ACC112 (cell line): ENCODE measurements at regions not wholly inside any gene's neighbourhood (a gene's known extent, or its start where the extent isn't known, plus 50 kb on each side); places are given as distances from the start of the nearest gene placed in this dataset.
"Not testable (repeated sequence)": the region's sequence is repeated elsewhere in the genome, so short reads cannot be mapped to it uniquely, and the experiment has no call there.

Experiments used
- H2AFZ ChIP-seq: fragments of 200-600 bp; sonication (generic); one replicate; pipeline ENCODE4 v1.6.0; 2017; ENCODE audit warnings: antibody characterized with exemption, low read length; ENCODE audit not compliant: unreplicated experiment
- H3K27ac ChIP-seq: fragments of 200-600 bp; sonication (generic); 2 replicates; pipeline ENCODE4 v1.5.1; 2014; ENCODE audit warnings: low read depth, mild to moderate bottlenecking, antibody characterized with exemption, low read length, moderate library complexity
- H3K27me3 ChIP-seq: fragments of 200-600 bp; sonication (generic); 2 replicates; pipeline ENCODE4 v1.6.1; 2014; ENCODE audit warnings: mild to moderate bottlenecking, antibody characterized with exemption, low read length, moderate library complexity, mixed read lengths; ENCODE audit not compliant: insufficient read depth
- H3K36me3 ChIP-seq: fragments of 200-600 bp; sonication (generic); 2 replicates; pipeline ENCODE4 v1.6.1; 2016; ENCODE audit warnings: mild to moderate bottlenecking, antibody characterized with exemption, low read length, moderate library complexity, mixed read lengths; ENCODE audit not compliant: insufficient read depth
- H3K4me1 ChIP-seq: fragments of 200-600 bp; sonication (generic); one replicate; pipeline ENCODE4 v1.6.1; 2016; ENCODE audit warnings: low read length, mixed read lengths; ENCODE audit not compliant: insufficient read depth, unreplicated experiment, control insufficient read depth
- H3K4me3 ChIP-seq: fragments of 200-600 bp; sonication (generic); 2 replicates; pipeline ENCODE4 v1.5.1; 2014; ENCODE audit warnings: mild to moderate bottlenecking, low read depth, low read length
- H3K79me2 ChIP-seq: fragments of 200-600 bp; sonication (generic); one replicate; pipeline ENCODE4 v1.6.0; 2016; ENCODE audit warnings: low read length; ENCODE audit not compliant: control insufficient read depth, unreplicated experiment, insufficient read depth

GRCh38 chr4:171390626-171391025 is 422.6 kb upstream of the GALNTL6 start:
- no peak overlapping the region for H3K4me3 ChIP-seq
- H3K36me3 ChIP-seq, result no peaks in the 10 kb centered on the region
- no peak overlapping the region for H2AFZ ChIP-seq
- H3K79me2 ChIP-seq, result no peaks in the 10 kb centered on the region
- no peaks in the 10 kb centered on the region for H3K27me3 ChIP-seq
- no peak overlapping the region for H3K27ac ChIP-seq
- no peaks in the 10 kb centered on the region for H3K4me1 ChIP-seq

- Histone ChIP-seq H3K36me3 (no peaks in the 10 kb centered on the region), H3K4me1 (no peaks in the 10 kb centered on the region), H3K27me3 (no peaks in the 10 kb centered on the region), H2AFZ (no peak overlapping the region), H3K79me2 (no peaks in the 10 kb centered on the region), H3K4me3 (no peak overlapping the region), H3K27ac (no peak overlapping the region)
These were observed 434.9 kb upstream of the GALNTL6 start for GRCh38 chr4:171378323-171378722.

- H3K4me1 ChIP-seq, result no peaks in the 10 kb centered on the region
- H3K36me3 ChIP-seq, result no peaks in the 10 kb centered on the region
- no peaks in the 10 kb centered on the region for H3K79me2 ChIP-seq
- H3K27me3 ChIP-seq, result no peaks in the 10 kb centered on the region
- H2AFZ ChIP-seq, result no peak overlapping the region
- no peak overlapping the region for H3K27ac ChIP-seq
- H3K4me3 ChIP-seq, result no peak overlapping the region
These were observed 436.5 kb upstream of the GALNTL6 start for GRCh38 chr4:171376724-171377123.

- Histone ChIP-seq H2AFZ (no peak overlapping the region), H3K4me1 (no peaks in the 10 kb centered on the region), H3K27ac (no peak overlapping the region), H3K36me3 (no peaks in the 10 kb centered on the region), H3K79me2 (no peaks in the 10 kb centered on the region), H3K27me3 (no peaks in the 10 kb centered on the region), H3K4me3 (no peak overlapping the region)
These were observed 459.7 kb upstream of the GALNTL6 start for GRCh38 chr4:171353535-171353934.

GRCh38 chr4:171348090-171348489 is 465.1 kb upstream of the GALNTL6 start:
- Histone ChIP-seq H3K4me1 (no peaks in the 10 kb centered on the region), H2AFZ (no peak overlapping the region), H3K79me2 (no peaks in the 10 kb centered on the region), H3K27ac (no peak overlapping the region), H3K36me3 (no peaks in the 10 kb centered on the region), H3K27me3 (no peaks in the 10 kb centered on the region), H3K4me3 (no peak overlapping the region)

- H3K36me3 ChIP-seq, result no peaks in the 10 kb centered on the region
These were observed 470.6 kb upstream of the GALNTL6 start for GRCh38 chr4:171342646-171343045.

GRCh38 chr4:171340258-171340657 is 472.9 kb upstream of the GALNTL6 start:
- H3K4me1 ChIP-seq, result no peaks in the 10 kb centered on the region
- H3K79me2 ChIP-seq, result no peaks in the 10 kb centered on the region
- H3K36me3 ChIP-seq, result no peaks in the 10 kb centered on the region
- no peak overlapping the region for H3K27ac ChIP-seq
- H3K27me3 ChIP-seq, result no peaks in the 10 kb centered on the region
- no peak overlapping the region for H3K4me3 ChIP-seq
- H2AFZ ChIP-seq, result no peak overlapping the region

More at GRCh38 chr4:171342646-171343045, 470.6 kb upstream of the GALNTL6 start:
- Histone ChIP-seq H3K4me3 (no peak overlapping the region), H3K27me3 (no peaks in the 10 kb centered on the region), H2AFZ (no peak overlapping the region), H3K79me2 (no peaks in the 10 kb centered on the region), H3K27ac (no peak overlapping the region), H3K4me1 (no peaks in the 10 kb centered on the region)

- no peak overlapping the region for H3K4me3 ChIP-seq
- H3K27me3 ChIP-seq, result no peaks in the 10 kb centered on the region
- no peaks in the 10 kb centered on the region for H3K36me3 ChIP-seq
- H3K4me1 ChIP-seq, result no peaks in the 10 kb centered on the region
- H3K27ac ChIP-seq, result no peak overlapping the region
- no peaks in the 10 kb centered on the region for H3K79me2 ChIP-seq
- no peak overlapping the region for H2AFZ ChIP-seq
These were observed 478.7 kb upstream of the GALNTL6 start for GRCh38 chr4:171334549-171334948.

- H3K36me3 ChIP-seq, result no peaks in the 10 kb centered on the region
- no peaks in the 10 kb centered on the region for H3K4me1 ChIP-seq
- no peaks in the 10 kb centered on the region for H3K27me3 ChIP-seq
- H3K4me3 ChIP-seq, result no peak overlapping the region
- no peak overlapping the region for H3K27ac ChIP-seq
- no peaks in the 10 kb centered on the region for H3K79me2 ChIP-seq
- H2AFZ ChIP-seq, result no peak overlapping the region
These were observed 504.5 kb upstream of the GALNTL6 start for GRCh38 chr4:171308661-171309060.

- not testable (repeated sequence) for H3K4me3 ChIP-seq, H3K4me1 ChIP-seq, H3K27ac ChIP-seq, H3K36me3 ChIP-seq, H2AFZ ChIP-seq, H3K27me3 ChIP-seq, H3K79me2 ChIP-seq
These were observed 515.0 kb upstream of the GALNTL6 start for GRCh38 chr4:171298048-171298718.

GRCh38 chr4:171288816-171289432 is 524.3 kb upstream of the GALNTL6 start:
- Histone ChIP-seq H3K27ac (no peak overlapping the region), H3K27me3 (no peaks in the 10 kb centered on the region), H3K4me3 (no peak overlapping the region), H3K4me1 (no peaks in the 10 kb centered on the region), H3K79me2 (no peaks in the 10 kb centered on the region), H2AFZ (no peak overlapping the region), H3K36me3 (no peaks in the 10 kb centered on the region)
